ENCODE measurements at regions not wholly inside any gene's neighbourhood (a gene's known extent, or its start where the extent isn't known, plus 50 kb on each side); places are given as distances from the start of the nearest gene placed in this dataset.

GRCh38 chr1:195898924-195899323 lies 709.3 kb downstream of the KCNT2 start (continued):
- peak; percentile 19; the same call in 1 of the 2 replicates for TF ChIP-seq VEZF1 (CRISPR knock-in tag; IDR thresholded peaks at IDR 0.05)
- no peak for TF ChIP-seq ZNF217 (CRISPR knock-in tag; IDR thresholded peaks at IDR 0.05)
- TF ChIP-seq RBM17 (IDR thresholded peaks at IDR 0.05; ENCODE audit: borderline replicate concordance, low read depth, low read length): no peak
- no peak for TF ChIP-seq XRCC3 (IDR thresholded peaks at IDR 0.05)
- TF ChIP-seq GATAD2B (IDR thresholded peaks at IDR 0.05; ENCODE audit: borderline replicate concordance): peak; percentile 50; the same call in 1 of the 2 replicates
- no peak for TF ChIP-seq TAF7 (tag; IDR thresholded peaks at IDR 0.05)
- TF ChIP-seq ZNF12 (CRISPR knock-in tag; IDR thresholded peaks at IDR 0.05): no peak
- no peak for TF ChIP-seq ZNF76 (CRISPR knock-in tag; IDR thresholded peaks at IDR 0.05; ENCODE audit: borderline replicate concordance)
- peak; percentile 98 for TF ChIP-seq SPI1 (IDR thresholded peaks at IDR 0.05; ENCODE audit: borderline replicate concordance, low read depth, low read length)
- TF ChIP-seq ZBTB8A (IDR thresholded peaks at IDR 0.05; ENCODE audit: partially characterized antibody): no peak
- TF ChIP-seq SNRNP70 (optimal IDR thresholded peaks at IDR 0.05; ENCODE audit: low read depth, low read length): no peak
- TF ChIP-seq TAF9B (IDR thresholded peaks at IDR 0.05; ENCODE audit: partially characterized antibody): peak; percentile 59
- peak; percentile 64; the same call in 1 of the 2 replicates for TF ChIP-seq ZKSCAN8 (CRISPR knock-in tag; IDR thresholded peaks at IDR 0.05)
- no peak for TF ChIP-seq ASH1L (IDR thresholded peaks at IDR 0.05; ENCODE audit: borderline replicate concordance, low read depth, partially characterized antibody)
- no peak for TF ChIP-seq SNAPC5 (CRISPR knock-in tag; IDR thresholded peaks at IDR 0.05)
- peak; percentile 25 to 57; a peak in 2 of 4 replicates for TF ChIP-seq MNT (conservative IDR thresholded peaks at IDR 0.05)
- no peak for TF ChIP-seq TCF7 (IDR thresholded peaks at IDR 0.05; ENCODE audit: borderline replicate concordance)
- TF ChIP-seq MLLT1 (IDR thresholded peaks at IDR 0.05): no peak
- TF ChIP-seq ETV1 (tag; conservative IDR thresholded peaks at IDR 0.05; ENCODE audit: low read depth): peak; percentile 69
- TF ChIP-seq FOXO4 (CRISPR knock-in tag; IDR thresholded peaks at IDR 0.05): no peak
- TF ChIP-seq RHOXF2B (CRISPR knock-in tag; conservative IDR thresholded peaks at IDR 0.05): no peak
- TF ChIP-seq ZNF449 (CRISPR knock-in tag; IDR thresholded peaks at IDR 0.05): no peak
- peak; percentile 96 for TF ChIP-seq CBFA2T2 (conservative IDR thresholded peaks at IDR 0.05)

Data from K562 (cell line).